ENCODE measurements at regions not wholly inside any gene's neighbourhood (a gene's known extent, or its start where the extent isn't known, plus 50 kb on each side); places are given as distances from the start of the nearest gene placed in this dataset.

DNA sequence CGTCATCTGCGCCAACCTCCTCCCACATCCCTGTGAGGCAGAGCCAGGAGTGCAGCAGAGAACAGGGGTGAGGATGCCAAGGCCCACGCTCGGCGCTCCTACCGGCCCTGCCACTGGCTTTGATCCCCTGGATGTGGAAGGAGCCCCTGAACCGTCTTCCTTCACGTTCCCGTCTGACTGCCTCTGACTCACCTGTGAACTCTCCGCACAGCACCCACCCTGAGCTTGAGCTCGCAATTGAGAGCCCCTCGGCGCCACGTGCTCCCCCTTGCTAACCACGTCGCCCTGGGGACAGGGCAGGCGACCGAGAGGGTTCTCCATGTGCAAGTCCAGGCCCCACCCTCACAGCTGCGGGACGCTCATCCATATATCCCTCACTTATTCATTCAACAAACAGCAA, 645.3 kb downstream of the BRD1 start:
- DNase-seq (ENCODE audit: low spot score) = no peak

DNA sequence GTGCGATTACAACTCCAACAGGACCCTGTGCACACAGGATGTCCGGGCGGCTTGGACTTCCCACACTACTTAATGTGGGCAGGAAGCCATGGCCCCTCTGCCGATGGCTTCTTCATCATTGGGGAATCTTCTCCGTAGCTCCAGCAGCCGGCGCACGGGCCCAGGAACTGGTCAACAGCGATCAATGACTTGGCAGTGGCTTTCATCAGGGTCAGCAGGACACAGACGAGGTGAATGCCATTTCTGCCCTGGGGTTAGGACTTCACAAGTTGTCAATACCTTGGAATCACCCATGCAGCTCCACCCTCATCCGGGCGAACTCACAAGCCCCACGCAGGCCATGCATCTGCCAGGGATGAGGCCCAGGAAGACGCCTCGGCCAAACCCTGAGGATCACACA, 645.7 kb downstream of the BRD1 start:
- no peak overlapping the region for H3K4me3 ChIP-seq
- H3K27ac ChIP-seq = no peak overlapping the region
- DNase-seq (ENCODE audit: low spot score) = no peak
- TF ChIP-seq, protein P1, sequence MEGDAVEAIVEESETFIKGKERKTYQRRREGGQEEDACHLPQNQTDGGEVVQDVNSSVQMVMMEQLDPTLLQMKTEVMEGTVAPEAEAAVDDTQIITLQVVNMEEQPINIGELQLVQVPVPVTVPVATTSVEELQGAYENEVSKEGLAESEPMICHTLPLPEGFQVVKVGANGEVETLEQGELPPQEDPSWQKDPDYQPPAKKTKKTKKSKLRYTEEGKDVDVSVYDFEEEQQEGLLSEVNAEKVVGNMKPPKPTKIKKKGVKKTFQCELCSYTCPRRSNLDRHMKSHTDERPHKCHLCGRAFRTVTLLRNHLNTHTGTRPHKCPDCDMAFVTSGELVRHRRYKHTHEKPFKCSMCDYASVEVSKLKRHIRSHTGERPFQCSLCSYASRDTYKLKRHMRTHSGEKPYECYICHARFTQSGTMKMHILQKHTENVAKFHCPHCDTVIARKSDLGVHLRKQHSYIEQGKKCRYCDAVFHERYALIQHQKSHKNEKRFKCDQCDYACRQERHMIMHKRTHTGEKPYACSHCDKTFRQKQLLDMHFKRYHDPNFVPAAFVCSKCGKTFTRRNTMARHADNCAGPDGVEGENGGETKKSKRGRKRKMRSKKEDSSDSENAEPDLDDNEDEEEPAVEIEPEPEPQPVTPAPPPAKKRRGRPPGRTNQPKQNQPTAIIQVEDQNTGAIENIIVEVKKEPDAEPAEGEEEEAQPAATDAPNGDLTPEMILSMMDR (IDR thresholded peaks at IDR 0.05) = no peak

More for the DNA sequence above, 645.3 kb downstream of the BRD1 start:
- no peak overlapping the region for H3K4me3 ChIP-seq
- no peak overlapping the region for H3K27ac ChIP-seq
- TF ChIP-seq, protein P1 (IDR thresholded peaks at IDR 0.05) = no peak

DNA sequence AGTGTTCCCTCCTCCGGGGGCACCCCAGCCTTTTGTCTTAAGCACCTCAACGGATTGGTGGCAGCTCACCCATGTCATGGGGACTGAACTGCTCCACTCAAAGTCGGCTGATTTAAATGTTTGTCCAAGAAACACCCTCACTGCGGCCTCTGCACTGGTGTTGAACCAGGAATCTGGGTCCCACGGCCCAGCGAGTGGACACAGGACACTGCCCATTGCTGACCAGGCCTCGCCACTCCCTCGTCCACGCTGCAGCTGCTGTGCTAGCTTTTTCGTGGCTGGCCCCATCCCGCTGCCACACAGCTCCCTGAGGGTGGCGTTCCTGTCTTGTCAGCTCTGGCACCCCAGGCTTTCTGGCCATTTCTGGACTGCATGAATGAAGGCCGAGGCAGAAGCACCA, 646.2 kb downstream of the BRD1 start:
- TF ChIP-seq, protein P1 (IDR thresholded peaks at IDR 0.05) = no peak
- no peak overlapping the region for H3K27ac ChIP-seq
- H3K4me3 ChIP-seq = no peak overlapping the region
- no peak for DNase-seq (ENCODE audit: low spot score)

GRCh38 chr22:49180683-49181024, 647.0 kb downstream of the BRD1 start:
- Histone ChIP-seq H3K27ac (no peak overlapping the region), H3K4me3 (no peak overlapping the region)
- DNase-seq (ENCODE audit: low spot score) = no peak
- TF ChIP-seq, protein P1 (IDR thresholded peaks at IDR 0.05) = no peak

GRCh38 chr22:49179886-49180682, 647.6 kb downstream of the BRD1 start:
- no peak for DNase-seq (ENCODE audit: low spot score)
- TF ChIP-seq, protein P1 (IDR thresholded peaks at IDR 0.05) = no peak

DNA sequence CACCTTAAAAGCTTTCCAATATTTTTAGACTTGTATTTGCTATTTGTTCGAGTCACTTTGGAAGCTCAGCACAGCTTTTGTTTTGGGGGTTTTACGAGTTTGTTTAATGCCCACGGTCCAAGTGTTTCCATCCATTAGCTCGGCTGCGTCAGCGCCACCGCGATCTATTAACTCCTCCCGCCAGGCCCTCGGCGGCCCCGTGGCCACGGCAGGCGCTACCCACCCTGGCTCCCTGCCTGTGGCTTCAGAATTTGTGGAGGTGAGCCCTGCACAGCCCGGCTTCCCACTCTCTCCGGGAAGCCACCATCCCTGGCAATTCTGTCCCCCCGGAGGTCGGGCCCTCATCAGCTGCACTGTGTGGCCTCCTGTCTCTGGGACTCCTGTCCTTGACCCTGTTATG, 648.5 kb downstream of the BRD1 start:
- TF ChIP-seq, protein P1 (IDR thresholded peaks at IDR 0.05) = no peak
- DNase-seq (ENCODE audit: low spot score) = no peak
- H3K27ac ChIP-seq = no peak overlapping the region
- no peak overlapping the region for H3K4me3 ChIP-seq

More at GRCh38 chr22:49179886-49180682, 647.6 kb downstream of the BRD1 start:
- Histone ChIP-seq H3K27ac (no peak overlapping the region), H3K4me3 (no peak overlapping the region)
